GM19452 (cell line): ENCODE measurements at regions not wholly inside any gene's neighbourhood (a gene's known extent, or its start where the extent isn't known, plus 50 kb on each side); places are given as distances from the start of the nearest gene placed in this dataset.

Experiments used
- ATAC-seq: cut with Tn5 transposase; IDR thresholded peaks from one replicate; pipeline ENCODE4 v1.9.1; 2021; ENCODE audit not compliant: unreplicated experiment

DNA sequence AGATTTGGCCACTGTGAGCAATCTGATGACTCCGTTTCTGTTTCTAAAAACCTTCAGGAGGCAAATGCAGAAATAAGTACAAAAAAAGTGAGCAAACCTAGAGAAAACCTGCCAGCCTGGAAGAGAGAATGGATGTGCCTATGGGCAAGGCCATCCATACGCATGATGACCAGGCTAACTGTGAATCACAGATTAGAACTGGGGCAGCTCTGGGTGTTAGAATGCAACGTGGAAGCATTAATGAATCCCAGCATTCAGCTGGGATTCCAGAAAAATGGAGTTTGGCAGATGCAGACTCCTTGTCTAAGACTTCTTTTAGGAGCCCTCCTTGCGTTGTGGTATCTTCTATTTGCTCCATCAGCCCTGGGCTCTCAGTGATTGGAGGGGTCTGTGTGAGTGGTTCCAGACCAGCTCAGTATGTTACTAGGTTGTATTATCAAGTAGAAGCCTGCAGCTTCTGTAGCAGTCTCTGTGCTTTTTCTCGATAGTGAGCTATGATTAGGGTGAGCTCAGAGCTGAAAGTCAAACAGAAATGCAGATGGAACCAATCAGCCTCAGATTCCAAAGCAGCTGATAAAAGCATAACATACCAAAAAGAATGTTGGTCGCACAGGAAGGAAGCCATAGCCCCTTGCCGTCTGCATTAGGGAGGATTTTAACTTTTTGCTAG lies 154.0 kb downstream of the PSMG1 start:
- ATAC-seq = no peak

GRCh38 chr21:39025198-39025597 lies 158.1 kb downstream of the PSMG1 start:
- ATAC-seq = no peak

- no peak for ATAC-seq
Measured at GRCh38 chr21:39024538-39024937, 158.7 kb downstream of the PSMG1 start.

GRCh38 chr21:39022863-39023693 lies 160.2 kb downstream of the PSMG1 start:
- ATAC-seq = no peak

DNA sequence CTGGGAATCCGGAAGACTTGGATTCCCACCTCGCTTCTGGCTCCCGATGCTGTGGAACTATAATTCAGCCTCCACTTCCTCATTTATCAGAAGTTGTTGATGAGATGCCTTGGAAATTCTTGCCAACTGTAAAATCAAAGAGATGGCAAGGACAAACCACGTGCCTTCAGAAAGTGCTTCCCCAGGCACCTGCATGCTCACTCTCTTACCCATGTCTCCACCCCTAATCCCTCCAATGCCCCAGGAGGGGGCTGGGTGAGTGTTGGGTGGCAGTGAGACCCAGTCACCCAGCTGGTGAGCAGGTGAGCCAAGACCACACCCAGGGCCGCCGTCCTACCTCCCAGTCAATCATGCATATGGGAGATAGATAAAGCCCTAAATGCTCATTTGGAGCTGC lies 160.8 kb downstream of the PSMG1 start:
- no peak for ATAC-seq

GRCh38 chr21:39022035-39022434 lies 161.2 kb downstream of the PSMG1 start:
- no peak for ATAC-seq

GRCh38 chr21:39021478-39021832 lies 161.8 kb downstream of the PSMG1 start:
- ATAC-seq = no peak

- no peak for ATAC-seq
Measured at GRCh38 chr21:39020751-39021477, 162.3 kb downstream of the PSMG1 start.

- ATAC-seq = no peak
Measured at GRCh38 chr21:39018730-39019129, 164.5 kb downstream of the PSMG1 start.

DNA sequence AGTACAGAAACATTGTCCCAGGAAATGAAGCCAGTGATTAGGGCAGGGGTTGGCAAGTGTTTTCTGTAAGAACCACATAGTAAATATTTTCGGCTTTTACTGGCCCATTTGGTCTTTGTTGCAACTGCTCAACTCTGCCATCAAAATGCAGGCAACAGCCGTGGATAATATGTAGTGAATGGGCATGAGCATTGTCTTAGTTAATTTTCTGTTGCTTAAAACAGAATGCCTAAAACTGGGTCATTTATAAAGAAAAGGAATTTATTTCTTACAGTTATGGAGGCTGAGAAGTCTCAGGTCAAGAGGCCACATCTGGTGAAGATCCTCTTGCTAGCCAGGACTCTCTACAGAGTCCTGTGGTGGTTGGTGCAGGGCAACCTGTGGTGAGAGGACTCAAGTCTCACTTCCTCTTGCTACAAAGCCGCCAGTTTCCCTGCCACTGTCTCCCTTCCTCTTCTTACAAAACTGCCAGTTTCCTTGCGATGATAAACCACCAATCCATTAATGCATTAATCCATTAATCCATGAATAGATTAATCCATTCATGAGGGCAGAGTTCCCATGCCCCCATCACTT lies 166.4 kb downstream of the PSMG1 start:
- ATAC-seq = peak; percentile 98

DNA sequence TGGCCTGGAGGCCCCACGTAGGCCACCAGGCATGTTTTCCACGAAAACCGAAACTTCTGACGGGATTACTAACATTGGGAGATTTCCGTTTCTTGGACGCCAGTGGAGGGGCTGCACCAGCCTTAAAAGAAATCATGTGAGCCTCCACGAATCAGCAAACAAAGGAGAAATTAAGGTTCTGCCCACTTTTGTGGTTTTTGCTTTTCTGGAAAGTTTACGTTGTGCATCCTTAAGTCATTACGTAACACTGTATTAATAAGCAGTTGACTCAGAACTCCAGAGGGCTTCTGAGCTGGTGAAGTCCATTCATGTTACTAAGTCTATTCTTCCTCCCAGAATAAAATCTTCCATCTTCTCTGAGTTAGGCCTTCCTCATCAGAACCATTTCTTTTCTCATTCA lies 168.5 kb downstream of the PSMG1 start:
- no peak for ATAC-seq

GRCh38 chr21:39012326-39013230 lies 170.7 kb downstream of the PSMG1 start:
- ATAC-seq = no peak

- no peak for ATAC-seq
Measured at GRCh38 chr21:39011911-39012310, 171.3 kb downstream of the PSMG1 start.

- no peak for ATAC-seq
Measured at GRCh38 chr21:39010629-39011404, 172.4 kb downstream of the PSMG1 start.

DNA sequence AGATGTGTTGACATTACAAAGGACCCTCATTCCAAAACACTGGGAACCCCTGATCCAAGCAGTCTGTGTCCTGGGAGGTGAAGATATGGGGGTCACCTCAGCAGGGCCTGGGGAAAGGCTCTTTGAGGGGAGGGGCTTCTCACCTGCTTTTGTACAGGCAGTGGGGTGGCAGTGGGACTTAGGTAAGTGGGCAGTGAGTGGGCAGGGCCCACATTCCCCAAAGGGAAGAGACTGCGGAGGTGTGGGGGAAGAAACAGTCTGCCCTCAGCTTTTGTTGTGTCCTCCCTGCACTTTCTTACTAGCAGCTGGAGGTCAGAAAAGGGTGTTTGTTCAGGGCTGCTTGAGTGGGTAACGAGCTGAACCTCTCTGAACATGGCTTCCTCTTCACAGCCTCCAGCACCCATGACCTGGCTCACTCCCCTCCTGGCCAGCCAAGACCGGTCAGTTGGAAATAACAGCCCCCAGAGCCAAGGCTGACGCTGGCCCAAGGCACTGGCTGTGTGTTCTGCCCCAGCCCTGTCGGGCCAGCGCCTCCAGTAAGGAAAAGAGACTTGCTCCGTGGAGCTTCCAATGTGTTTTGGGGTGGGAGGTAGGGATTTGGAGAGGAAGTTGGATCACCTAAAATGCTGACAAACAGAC lies 173.5 kb downstream of the PSMG1 start:
- ATAC-seq = no peak

DNA sequence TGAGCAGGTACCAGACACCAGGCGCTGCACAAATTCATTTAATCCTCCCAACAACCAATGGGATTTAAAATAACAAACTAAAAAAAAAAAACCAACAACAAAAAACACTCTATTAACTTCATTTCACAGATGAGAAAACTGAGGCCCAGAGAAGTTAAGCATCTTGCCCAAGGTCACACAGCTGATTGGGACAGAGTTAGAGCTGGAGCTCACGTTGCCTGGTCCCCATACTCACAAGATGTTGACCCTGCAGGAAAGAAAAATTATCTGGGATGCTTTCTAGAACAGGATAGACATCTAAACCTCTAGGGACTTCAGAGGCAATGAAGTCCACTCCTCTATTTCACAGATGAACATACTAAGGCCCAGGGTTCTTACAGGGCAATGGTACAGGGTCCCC lies 175.3 kb downstream of the PSMG1 start:
- ATAC-seq = no peak

- ATAC-seq = no peak
Measured at GRCh38 chr21:39007532-39007931, 175.7 kb downstream of the PSMG1 start.

DNA sequence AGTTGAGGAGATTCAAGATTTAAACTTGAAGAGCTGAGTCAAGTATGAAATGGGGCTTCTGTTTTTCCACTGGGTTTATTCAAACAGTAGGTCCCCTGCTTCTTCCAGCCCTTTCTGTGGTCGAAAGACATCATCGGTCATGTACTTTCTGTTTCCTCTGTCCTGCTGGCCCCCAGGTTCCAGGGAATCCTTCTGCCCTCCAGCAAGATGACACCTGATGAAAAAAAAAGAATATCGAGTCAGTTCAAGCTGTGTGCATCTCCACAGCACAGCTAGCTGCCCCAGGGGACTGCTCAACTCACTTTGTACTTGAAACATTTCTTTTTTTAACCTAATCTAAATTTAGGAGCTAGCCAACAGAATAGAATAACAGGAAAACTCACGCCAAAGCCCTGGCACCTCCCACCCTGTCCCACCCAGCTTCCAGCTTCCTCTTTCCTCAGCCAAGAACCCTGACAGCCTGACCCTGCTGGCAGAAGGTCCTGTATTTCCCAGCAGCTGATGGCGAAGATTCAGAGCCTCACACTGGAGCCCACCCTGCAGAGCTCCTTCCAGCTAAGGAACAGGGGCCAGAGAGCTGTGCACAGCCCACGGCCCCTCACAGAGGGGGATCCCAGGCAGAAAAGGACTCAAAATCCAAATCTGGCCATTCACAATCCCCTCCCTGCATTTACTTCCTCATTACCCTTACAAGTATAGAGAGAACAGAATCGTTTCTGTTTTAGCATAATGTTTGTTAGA lies 176.5 kb downstream of the PSMG1 start:
- ATAC-seq = no peak

DNA sequence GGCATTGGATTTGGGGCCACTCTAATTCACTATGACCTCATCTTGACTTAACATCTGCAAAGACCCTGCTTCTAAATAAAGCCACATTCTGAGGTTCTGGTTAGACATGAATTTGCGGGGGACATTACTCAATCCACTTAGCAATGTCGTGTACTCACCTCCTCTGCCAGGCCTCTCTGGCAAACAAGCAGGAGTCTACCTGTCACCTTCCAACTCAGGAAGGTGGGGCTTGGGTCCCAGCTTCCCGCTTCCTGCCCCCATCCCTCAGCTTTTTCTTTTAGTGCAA lies 177.8 kb downstream of the PSMG1 start:
- no peak for ATAC-seq
